ENCODE measurements at regions not wholly inside any gene's neighbourhood (a gene's known extent, or its start where the extent isn't known, plus 50 kb on each side); places are given as distances from the start of the nearest gene placed in this dataset.
"Not testable (repeated sequence)": the region's sequence is repeated elsewhere in the genome, so short reads cannot be mapped to it uniquely, and the experiment has no call there.

- no peak for DNase-seq (ENCODE audit: low read depth)
Measured at GRCh38 chr11:134591338-134591737, 179.3 kb upstream of the B3GAT1 start.

- no peak for DNase-seq (ENCODE audit: low read depth)
Measured at GRCh38 chr11:134589129-134589528, 177.1 kb upstream of the B3GAT1 start.

- DNase-seq (ENCODE audit: low read depth), result not testable (repeated sequence)
Measured at GRCh38 chr11:134588460-134589110, 176.5 kb upstream of the B3GAT1 start.

GRCh38 chr11:134587345-134587744 is 175.3 kb upstream of the B3GAT1 start:
- DNase-seq (ENCODE audit: low read depth), result no peak

GRCh38 chr11:134586726-134587125 is 174.7 kb upstream of the B3GAT1 start:
- DNase-seq (ENCODE audit: low read depth), result no peak

GRCh38 chr11:134585666-134586610 is 173.9 kb upstream of the B3GAT1 start:
- DNase-seq (ENCODE audit: low read depth), result no peak

- DNase-seq (ENCODE audit: low read depth), result no peak
Measured at GRCh38 chr11:134584706-134585445, 172.8 kb upstream of the B3GAT1 start.

GRCh38 chr11:134584001-134584561 is 172.0 kb upstream of the B3GAT1 start:
- no peak for DNase-seq (ENCODE audit: low read depth)

GRCh38 chr11:134583397-134583990 is 171.5 kb upstream of the B3GAT1 start:
- DNase-seq (ENCODE audit: low read depth), result no peak

GRCh38 chr11:134582770-134583095 is 170.7 kb upstream of the B3GAT1 start:
- DNase-seq (ENCODE audit: low read depth), result no peak

- no peak for DNase-seq (ENCODE audit: low read depth)
Measured at GRCh38 chr11:134581966-134582769, 170.1 kb upstream of the B3GAT1 start.

- no peak for DNase-seq (ENCODE audit: low read depth)
Measured at GRCh38 chr11:134581121-134581626, 169.1 kb upstream of the B3GAT1 start.

GRCh38 chr11:134580610-134580975 is 168.6 kb upstream of the B3GAT1 start:
- DNase-seq (ENCODE audit: low read depth), result no peak

GRCh38 chr11:134579724-134580609 is 167.9 kb upstream of the B3GAT1 start:
- DNase-seq (ENCODE audit: low read depth), result no peak

- DNase-seq (ENCODE audit: low read depth), result no peak
Measured at GRCh38 chr11:134578807-134579723, 167.0 kb upstream of the B3GAT1 start.

- DNase-seq (ENCODE audit: low read depth), result no peak
Measured at GRCh38 chr11:134577751-134578395, 165.8 kb upstream of the B3GAT1 start.

GRCh38 chr11:134576721-134577171 is 164.7 kb upstream of the B3GAT1 start:
- no peak for DNase-seq (ENCODE audit: low read depth)

- no peak for DNase-seq (ENCODE audit: low read depth)
Measured at GRCh38 chr11:134576286-134576685, 164.2 kb upstream of the B3GAT1 start.
